Gastroesophageal sphincter (tissue), 3 donors: ENCODE measurements at regions not wholly inside any gene's neighbourhood (a gene's known extent, or its start where the extent isn't known, plus 50 kb on each side); places are given as distances from the start of the nearest gene placed in this dataset.

ENCODE experiments used
- EP300 ChIP-seq: sonication (generic); formaldehyde crosslinking; IDR thresholded peaks from one replicate; pipeline ENCODE4 v1.6.1; 2017; ENCODE audit warnings: antibody characterized with exemption, mild to moderate bottlenecking
- POLR2A ChIP-seq, 2 donors: fragments of 450-650 bp; IDR thresholded peaks; one replicate each; pipeline ENCODE4 v1.6.1; 2017; ENCODE audit warnings: antibody characterized with exemption in 2 of 2, mild to moderate bottlenecking in 2 of 2, moderate library complexity in 1 of 2
- POLR2AphosphoS5 ChIP-seq: sonication (generic); formaldehyde crosslinking; IDR thresholded peaks from one replicate; pipeline ENCODE4 v1.6.1; 2017; ENCODE audit warnings: antibody characterized with exemption
- TF ChIP-seq, protein P1 (sequence below), 4 experiments: fragments of 200-600 bp in 2 of 4; fragments of 450-650 bp in 2 of 4; sonication (generic) in 1 of 4; IDR thresholded peaks; one replicate each; pipeline ENCODE4 v1.5.1; 2017 to 2019; ENCODE audit warnings: antibody characterized with exemption in 4 of 4, mild to moderate bottlenecking in 2 of 4, moderate library complexity in 2 of 4

DNA sequence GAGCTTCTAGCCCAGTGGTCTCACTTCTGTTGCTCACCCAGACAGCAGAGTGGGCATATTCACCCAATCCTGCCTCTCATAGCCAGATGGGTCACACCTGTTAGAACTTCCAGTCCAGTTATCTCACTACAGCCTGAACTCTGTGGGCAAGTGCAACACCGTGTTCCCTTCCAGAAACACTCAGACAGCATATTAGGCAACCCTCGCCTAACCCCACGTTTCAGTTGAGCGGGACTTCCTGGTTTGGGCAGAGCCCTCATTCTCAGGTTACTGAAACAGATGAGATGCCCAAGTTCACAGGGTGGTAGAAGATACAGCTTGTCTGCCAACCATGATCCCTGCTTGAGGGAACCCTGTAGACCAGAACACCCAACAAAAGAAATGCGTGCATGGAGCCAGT is 538.2 kb downstream of the CYLC2 start:
- TF ChIP-seq, protein P1, sequence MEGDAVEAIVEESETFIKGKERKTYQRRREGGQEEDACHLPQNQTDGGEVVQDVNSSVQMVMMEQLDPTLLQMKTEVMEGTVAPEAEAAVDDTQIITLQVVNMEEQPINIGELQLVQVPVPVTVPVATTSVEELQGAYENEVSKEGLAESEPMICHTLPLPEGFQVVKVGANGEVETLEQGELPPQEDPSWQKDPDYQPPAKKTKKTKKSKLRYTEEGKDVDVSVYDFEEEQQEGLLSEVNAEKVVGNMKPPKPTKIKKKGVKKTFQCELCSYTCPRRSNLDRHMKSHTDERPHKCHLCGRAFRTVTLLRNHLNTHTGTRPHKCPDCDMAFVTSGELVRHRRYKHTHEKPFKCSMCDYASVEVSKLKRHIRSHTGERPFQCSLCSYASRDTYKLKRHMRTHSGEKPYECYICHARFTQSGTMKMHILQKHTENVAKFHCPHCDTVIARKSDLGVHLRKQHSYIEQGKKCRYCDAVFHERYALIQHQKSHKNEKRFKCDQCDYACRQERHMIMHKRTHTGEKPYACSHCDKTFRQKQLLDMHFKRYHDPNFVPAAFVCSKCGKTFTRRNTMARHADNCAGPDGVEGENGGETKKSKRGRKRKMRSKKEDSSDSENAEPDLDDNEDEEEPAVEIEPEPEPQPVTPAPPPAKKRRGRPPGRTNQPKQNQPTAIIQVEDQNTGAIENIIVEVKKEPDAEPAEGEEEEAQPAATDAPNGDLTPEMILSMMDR (IDR thresholded peaks at IDR 0.05): no peak
- TF ChIP-seq POLR2A (IDR thresholded peaks at IDR 0.05) (no peak), EP300 (no peak), POLR2AphosphoS5 (no peak)
